Fibroblast of mammary gland (primary cell): ENCODE measurements at regions not wholly inside any gene's neighbourhood (a gene's known extent, or its start where the extent isn't known, plus 50 kb on each side); places are given as distances from the start of the nearest gene placed in this dataset.

Experiments used
- DNase-seq: peaks from one replicate; pipeline ENCODE4 v3.0.0-alpha.2; 2010; ENCODE audit warnings: low read depth
- H3K4me3 ChIP-seq: 2 replicates; pipeline ENCODE4 v1.5.1; 2011; ENCODE audit warnings: low read depth, mild to moderate bottlenecking, low read length, moderate library complexity; ENCODE audit not compliant: control insufficient read depth
- CTCF ChIP-seq: conservative IDR thresholded peaks from 2 replicates; pipeline ENCODE4 v1.5.1; 2011; ENCODE audit warnings: low read depth, low read length, inconsistent platforms; ENCODE audit not compliant: control insufficient read depth, insufficient read depth

GRCh38 chr5:10173716-10174115 lies 76.0 kb downstream of the ATPSCKMT start:
- TF ChIP-seq CTCF, result no peak
- H3K4me3 ChIP-seq, result no peak overlapping the region
- no peak for DNase-seq

GRCh38 chr5:10172247-10172646 lies 77.4 kb downstream of the ATPSCKMT start:
- DNase-seq, result no peak
- H3K4me3 ChIP-seq, result no peak overlapping the region
- no peak for TF ChIP-seq CTCF

GRCh38 chr5:10169359-10169758 lies 80.3 kb downstream of the ATPSCKMT start:
- no peak for TF ChIP-seq CTCF
- no peak for DNase-seq
- H3K4me3 ChIP-seq, result no peak overlapping the region

GRCh38 chr5:10168254-10168653 lies 81.4 kb downstream of the ATPSCKMT start:
- no peak for DNase-seq
- TF ChIP-seq CTCF, result no peak
- H3K4me3 ChIP-seq, result no peak overlapping the region

GRCh38 chr5:10167806-10168205 lies 81.9 kb downstream of the ATPSCKMT start:
- no peak for TF ChIP-seq CTCF
- no peak overlapping the region for H3K4me3 ChIP-seq
- no peak for DNase-seq

GRCh38 chr5:10166392-10166791 lies 83.3 kb downstream of the ATPSCKMT start:
- no peak overlapping the region for H3K4me3 ChIP-seq
- no peak for DNase-seq
- TF ChIP-seq CTCF, result no peak

- no peak for TF ChIP-seq CTCF
- no peak for DNase-seq
- H3K4me3 ChIP-seq, result no peak overlapping the region
Measured at GRCh38 chr5:10162468-10162867, 87.2 kb downstream of the ATPSCKMT start.
